GM04503 (cell line): ENCODE measurements at regions not wholly inside any gene's neighbourhood (a gene's known extent, or its start where the extent isn't known, plus 50 kb on each side); places are given as distances from the start of the nearest gene placed in this dataset.
"Not testable (repeated sequence)": the region's sequence is repeated elsewhere in the genome, so short reads cannot be mapped to it uniquely, and the experiment has no call there.

Experiments used
- DNase-seq: peaks from one replicate; pipeline ENCODE4 v3.0.0-alpha.2; 2012; ENCODE audit warnings: low read depth

DNA sequence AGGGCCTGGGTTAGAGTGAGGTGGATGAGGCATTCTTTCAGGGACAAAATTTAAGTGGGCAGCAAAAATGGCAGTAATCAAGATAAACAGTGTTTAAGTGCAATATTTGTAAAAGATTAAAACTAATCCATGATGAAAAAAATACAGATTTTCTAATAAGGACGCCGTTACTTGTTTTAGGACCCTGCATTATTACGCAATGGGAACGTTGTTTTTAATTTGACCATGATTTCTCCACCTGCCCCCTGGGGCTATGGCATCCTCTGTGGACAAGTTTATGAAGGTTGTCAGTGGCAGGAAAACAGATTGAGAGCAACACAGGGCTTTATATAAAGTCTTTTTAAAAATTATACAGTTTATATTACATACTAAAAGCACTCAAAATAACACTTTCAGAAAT is 380.6 kb upstream of the PHF14 start:
- DNase-seq, result no peak

- no peak for DNase-seq
Measured at GRCh38 chr7:10596827-10597226, 376.8 kb upstream of the PHF14 start.

- DNase-seq, result no peak
Measured at GRCh38 chr7:10604128-10604527, 369.5 kb upstream of the PHF14 start.

DNA sequence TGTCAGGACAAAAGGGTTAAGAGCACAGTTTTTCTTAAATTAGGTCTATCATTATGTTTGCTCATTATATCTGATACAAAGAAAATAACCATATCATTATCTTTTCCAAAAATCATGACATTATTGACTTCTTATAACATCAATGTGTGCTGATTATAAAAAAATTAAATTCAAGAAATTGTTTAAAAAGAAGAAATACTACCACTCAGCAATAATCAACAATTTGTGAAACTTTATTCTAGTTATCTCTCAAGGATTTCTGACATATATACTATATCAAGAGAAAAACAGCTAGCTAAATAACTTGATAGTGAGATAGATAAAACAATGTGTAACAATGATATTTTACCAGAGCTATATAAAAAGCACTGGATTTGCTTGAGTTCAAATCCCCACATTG is 360.7 kb upstream of the PHF14 start:
- no peak for DNase-seq

- DNase-seq, result no peak
Measured at GRCh38 chr7:10618953-10619352, 354.7 kb upstream of the PHF14 start.

- DNase-seq, result no peak
Measured at GRCh38 chr7:10632712-10633111, 341.0 kb upstream of the PHF14 start.

DNA sequence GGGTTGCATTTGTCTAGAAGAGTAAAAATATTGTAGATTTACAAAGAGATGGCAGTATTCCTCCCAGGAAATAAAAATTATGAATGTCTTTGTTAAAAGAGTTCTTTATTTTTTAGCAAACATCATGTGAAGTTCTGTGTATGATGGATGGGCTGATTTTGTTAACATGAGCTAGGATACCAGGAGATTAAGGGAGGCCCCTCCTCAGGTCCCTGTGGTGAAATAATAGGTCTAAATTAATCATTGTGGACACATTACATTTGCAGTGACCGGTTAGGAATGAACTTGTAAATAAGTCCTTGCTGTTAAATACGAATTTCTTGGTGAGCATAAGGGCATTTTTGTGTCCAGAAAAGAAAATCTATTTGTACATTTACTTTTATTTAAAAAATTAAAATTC is 339.4 kb upstream of the PHF14 start:
- no peak for DNase-seq

DNA sequence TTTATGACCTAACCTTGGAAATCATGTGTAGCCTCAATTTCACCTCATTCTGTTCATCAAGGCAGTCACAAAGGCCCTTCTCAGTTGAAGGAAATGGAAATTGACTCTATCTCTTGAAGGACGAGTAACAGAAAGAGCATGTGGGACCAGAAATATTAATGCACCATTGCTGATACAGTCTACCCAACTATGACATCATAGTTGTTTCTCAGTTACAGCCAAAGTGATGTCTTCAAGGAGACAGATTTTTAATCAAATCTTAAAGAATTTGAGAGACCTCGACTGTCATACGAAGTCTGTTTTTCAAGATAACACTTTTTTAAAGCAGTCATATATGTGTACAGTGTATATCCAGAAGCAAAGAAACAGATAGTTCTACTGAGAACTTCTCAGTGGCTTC is 335.7 kb upstream of the PHF14 start:
- DNase-seq, result no peak

GRCh38 chr7:10643545-10643944 is 330.1 kb upstream of the PHF14 start:
- no peak for DNase-seq

DNA sequence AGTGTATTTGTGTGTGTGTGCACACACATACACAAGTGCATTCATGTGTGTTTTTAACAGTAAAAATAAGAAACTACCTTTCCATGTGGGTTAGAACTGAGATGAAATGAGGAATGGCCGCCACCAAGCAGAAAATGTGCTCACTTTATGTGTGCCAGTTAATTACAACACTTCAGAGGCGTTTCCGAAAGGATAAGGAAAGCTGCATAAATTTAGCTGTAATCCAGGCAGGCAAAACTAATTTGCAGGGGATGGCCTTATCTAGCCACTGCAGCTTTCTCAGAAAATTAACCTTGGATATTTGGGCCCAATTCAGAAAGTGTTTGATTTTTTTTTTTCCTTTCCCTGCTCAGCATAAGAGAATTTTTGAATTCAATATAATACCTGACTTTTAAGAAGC is 328.8 kb upstream of the PHF14 start:
- no peak for DNase-seq

DNA sequence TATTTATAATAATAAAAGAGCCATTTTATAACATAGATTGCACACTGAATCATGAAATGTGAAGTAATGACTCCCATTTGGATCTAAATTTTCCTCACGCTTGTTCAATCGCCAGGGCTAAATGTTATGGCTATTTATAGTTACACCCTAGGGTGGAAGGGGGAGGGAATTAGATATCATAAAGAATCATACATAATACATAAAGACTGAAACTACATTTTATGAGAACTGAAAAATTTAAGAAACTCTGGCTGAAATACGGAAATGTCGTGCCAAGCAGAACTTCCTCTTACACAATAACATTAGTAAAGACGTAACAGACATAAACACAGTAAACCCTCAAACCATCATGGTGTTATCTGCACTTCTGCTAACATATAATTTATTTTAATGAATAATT is 327.5 kb upstream of the PHF14 start:
- DNase-seq, result no peak

- no peak for DNase-seq
Measured at GRCh38 chr7:10648289-10648688, 325.4 kb upstream of the PHF14 start.

- not testable (repeated sequence) for DNase-seq
Measured at GRCh38 chr7:10649120-10649519, 324.6 kb upstream of the PHF14 start.

- DNase-seq, result no peak
Measured at GRCh38 chr7:10655031-10655430, 318.6 kb upstream of the PHF14 start.

GRCh38 chr7:10657201-10657600 is 316.5 kb upstream of the PHF14 start:
- no peak for DNase-seq

DNA sequence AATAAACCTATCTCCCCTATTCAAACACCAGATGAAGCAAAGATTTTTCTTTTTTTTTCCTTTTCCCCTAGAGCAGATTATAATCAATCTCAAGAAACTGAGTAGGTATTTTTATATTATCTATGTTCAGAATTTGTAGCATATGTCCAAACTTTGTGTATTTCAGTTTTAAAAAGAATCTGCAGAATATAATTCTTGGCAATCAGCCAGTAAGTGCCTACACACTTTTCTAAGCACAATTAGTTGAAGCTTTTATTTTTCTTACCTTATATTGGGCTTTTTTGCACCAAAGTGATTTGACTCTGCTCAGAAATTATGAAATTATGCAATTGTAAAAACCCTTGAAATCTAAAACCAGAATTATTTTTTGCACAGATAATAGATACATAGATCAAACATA is 315.8 kb upstream of the PHF14 start:
- no peak for DNase-seq

DNA sequence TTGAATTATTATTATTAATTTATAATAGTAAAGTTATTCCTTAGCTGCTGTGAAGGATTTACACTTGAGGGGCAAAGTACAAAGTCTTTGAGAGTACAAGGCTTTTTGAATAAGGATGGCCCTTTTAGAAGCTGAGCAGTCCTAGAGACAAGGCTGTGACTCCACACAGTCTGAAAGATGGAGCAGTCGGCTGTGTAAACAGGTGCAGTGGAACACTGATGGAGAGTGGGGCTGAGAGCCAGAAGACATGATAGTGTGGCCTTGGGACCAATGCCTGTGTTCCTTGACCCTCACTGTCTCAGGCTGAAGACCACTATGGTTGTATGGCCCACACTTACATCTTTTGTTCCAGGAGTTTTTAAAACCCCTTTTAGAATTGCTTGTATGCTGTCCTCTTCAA is 311.2 kb upstream of the PHF14 start:
- DNase-seq, result no peak

DNA sequence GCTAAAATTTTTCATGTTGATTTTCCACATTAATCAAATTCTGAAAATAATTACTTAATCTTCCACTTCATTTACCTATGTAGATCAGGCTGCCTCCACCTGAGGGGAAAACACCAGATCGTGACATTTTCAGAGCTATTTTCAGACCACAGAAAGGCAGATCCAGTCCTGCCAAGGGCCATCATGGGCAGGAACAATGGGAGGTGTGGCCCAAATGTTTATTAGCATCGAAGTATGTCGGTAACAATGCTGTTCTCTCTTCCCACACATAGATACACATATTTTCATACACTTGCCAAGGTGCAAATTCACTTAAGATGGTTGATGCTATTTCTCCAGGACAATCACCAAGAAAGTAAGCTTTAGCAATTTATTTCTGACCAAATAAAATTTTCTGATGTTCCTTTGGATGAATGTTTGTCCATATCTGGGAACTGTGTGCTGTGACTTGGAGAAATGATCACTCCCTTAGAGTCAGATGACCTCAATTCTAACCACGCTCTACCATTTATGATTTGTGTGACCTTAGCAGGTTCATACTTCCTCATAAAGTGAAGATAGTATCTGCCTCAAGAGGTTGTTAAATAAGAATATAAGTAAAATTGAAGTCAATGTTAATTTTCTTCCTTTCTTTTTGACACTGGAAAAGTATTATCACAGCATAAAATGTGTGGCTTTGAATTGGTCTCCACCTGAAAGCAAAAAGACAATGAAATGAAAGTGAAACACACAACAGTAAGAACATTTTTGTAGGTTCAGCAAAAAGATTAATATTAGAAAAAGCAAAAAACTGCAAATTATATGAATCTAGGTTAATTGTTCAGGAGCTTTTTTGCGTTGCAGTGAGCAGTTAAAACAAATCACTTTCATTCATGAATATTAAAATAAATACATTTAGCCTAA is 310.4 kb upstream of the PHF14 start:
- no peak for DNase-seq

GRCh38 chr7:10672186-10672585 is 301.5 kb upstream of the PHF14 start:
- no peak for DNase-seq

GRCh38 chr7:10677211-10677610 is 296.5 kb upstream of the PHF14 start:
- no peak for DNase-seq

- no peak for DNase-seq
Measured at GRCh38 chr7:10677668-10678232, 295.9 kb upstream of the PHF14 start.

DNA sequence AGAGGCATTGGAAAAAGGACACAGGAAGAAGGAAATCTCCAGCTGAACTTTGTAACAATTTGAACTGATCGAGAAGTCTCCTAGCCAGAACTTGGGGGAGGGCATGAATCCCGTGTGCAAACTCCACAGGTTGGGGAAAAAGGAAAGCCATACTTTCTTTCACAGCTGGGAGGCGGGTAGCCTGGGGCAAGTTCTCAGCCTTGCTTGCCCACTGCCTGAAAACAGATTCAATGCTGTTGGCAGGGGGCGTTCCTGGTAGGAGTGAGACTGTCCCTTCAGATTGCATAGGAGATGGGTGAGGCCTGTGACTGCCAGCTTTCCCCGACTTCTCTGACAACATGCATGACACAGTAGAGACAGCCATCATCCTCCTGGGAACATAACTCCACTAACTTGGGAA is 289.1 kb upstream of the PHF14 start:
- no peak for DNase-seq

- DNase-seq, result no peak
Measured at GRCh38 chr7:10685040-10685439, 288.6 kb upstream of the PHF14 start.

DNA sequence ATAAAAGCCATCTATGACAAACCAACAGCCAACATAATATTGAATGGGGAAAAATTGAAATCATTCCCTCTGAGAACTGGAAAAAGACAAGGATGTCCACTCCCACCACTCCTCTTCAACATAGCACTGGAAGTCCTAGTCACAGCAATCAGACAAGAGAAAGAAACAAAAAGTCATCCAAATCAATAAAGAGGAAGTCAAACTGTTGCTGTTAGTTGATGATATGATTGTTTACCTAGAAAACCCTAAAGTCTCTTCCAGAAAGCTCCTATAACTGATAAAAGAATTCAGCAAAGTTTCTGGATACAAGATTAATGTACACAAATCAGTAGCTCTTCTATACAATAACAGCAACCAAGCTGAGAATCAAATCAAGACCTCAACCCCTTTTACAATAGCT is 285.1 kb upstream of the PHF14 start:
- no peak for DNase-seq
